Astrocyte (in vitro differentiated cells and primary cell): ENCODE measurements at regions not wholly inside any gene's neighbourhood (a gene's known extent, or its start where the extent isn't known, plus 50 kb on each side); places are given as distances from the start of the nearest gene placed in this dataset.

Source experiments
- DNase-seq: peaks from one replicate; pipeline ENCODE4 v3.0.0-alpha.2; 2010; ENCODE audit warnings: low read depth
- FAIRE-seq: peaks from 2 replicates; lab custom pipeline; 2011; peaks lifted over from hg19 to GRCh38; lab: Jason Lieb, UNC
- H2AFZ ChIP-seq: 2 replicates; pipeline ENCODE4 v1.6.0; 2012; ENCODE audit warnings: low read depth, low read length, inconsistent platforms
- H3K27ac ChIP-seq: 2 replicates; pipeline ENCODE4 v1.5.1; 2011; ENCODE audit warnings: low read depth, low read length, inconsistent platforms
- H3K27me3 ChIP-seq: 2 replicates; pipeline ENCODE4 v1.6.0; 2011; ENCODE audit warnings: low read length, inconsistent platforms; ENCODE audit not compliant: insufficient read depth
- H3K36me3 ChIP-seq: 2 replicates; pipeline ENCODE4 v1.5.1; 2011; ENCODE audit warnings: low read length, inconsistent platforms; ENCODE audit not compliant: insufficient read depth
- H3K4me1 ChIP-seq: 2 replicates; pipeline ENCODE4 v1.5.1; 2011; ENCODE audit warnings: low read length, inconsistent platforms; ENCODE audit not compliant: insufficient read depth
- H3K4me2 ChIP-seq: 2 replicates; pipeline ENCODE4 v1.6.0; 2012; ENCODE audit warnings: low read length, inconsistent platforms
- H3K4me3 ChIP-seq: 2 replicates; pipeline ENCODE4 v1.5.1; 2011; ENCODE audit warnings: low read depth, mild to moderate bottlenecking, low read length, inconsistent platforms; ENCODE audit not compliant: insufficient read depth
- H3K79me2 ChIP-seq: 2 replicates; pipeline ENCODE4 v1.6.0; 2012; ENCODE audit warnings: mild to moderate bottlenecking, low read length, inconsistent platforms; ENCODE audit not compliant: insufficient read depth
- H3K9ac ChIP-seq: 2 replicates; pipeline ENCODE4 v1.6.0; 2012; ENCODE audit warnings: mild to moderate bottlenecking, low read length, inconsistent platforms
- H3K9me3 ChIP-seq: 2 replicates; pipeline ENCODE4 v1.5.1; 2012; ENCODE audit warnings: low read depth, mild to moderate bottlenecking, low read length, inconsistent platforms; ENCODE audit not compliant: insufficient read depth
- H4K20me1 ChIP-seq: 2 replicates; pipeline ENCODE4 v1.6.0; 2012; ENCODE audit warnings: low read length, inconsistent platforms; ENCODE audit not compliant: insufficient read depth
- H3K27ac Mint-ChIP-seq: one replicate; pipeline ENCODE4 v1.8.0; 2021; ENCODE audit warnings: mild to moderate bottlenecking, mixed read lengths; ENCODE audit not compliant: unreplicated experiment
- H3K27me3 Mint-ChIP-seq: one replicate; pipeline ENCODE4 v1.8.0; 2021; ENCODE audit warnings: low read depth, mixed read lengths; ENCODE audit not compliant: unreplicated experiment
- H3K36me3 Mint-ChIP-seq: one replicate; pipeline ENCODE4 v1.8.0; 2021; ENCODE audit warnings: low read depth, mixed read lengths; ENCODE audit not compliant: unreplicated experiment
- H3K4me1 Mint-ChIP-seq: one replicate; pipeline ENCODE4 v1.8.0; 2021; ENCODE audit warnings: low read depth, mixed read lengths; ENCODE audit not compliant: unreplicated experiment
- H3K4me3 Mint-ChIP-seq: one replicate; pipeline ENCODE4 v1.8.0; 2021; ENCODE audit warnings: mild to moderate bottlenecking, moderate library complexity, mixed read lengths; ENCODE audit not compliant: unreplicated experiment
- H3K9me3 Mint-ChIP-seq: one replicate; pipeline ENCODE4 v1.8.0; 2021; ENCODE audit warnings: mild to moderate bottlenecking, mixed read lengths; ENCODE audit not compliant: unreplicated experiment
- CTCF ChIP-seq: IDR thresholded peaks from 2 replicates; pipeline ENCODE4 v1.5.1; 2011; ENCODE audit warnings: low read depth, mild to moderate bottlenecking, inconsistent platforms, low read length, moderate library complexity; ENCODE audit not compliant: insufficient read depth
- EZH2 ChIP-seq: IDR thresholded peaks from 2 replicates; pipeline ENCODE4 v1.6.1; 2012; ENCODE audit warnings: mild to moderate bottlenecking, low read length, inconsistent platforms; ENCODE audit not compliant: insufficient read depth

- Mint-ChIP-seq H3K4me1 (no peaks in the 10 kb centered on the region), H3K4me3 (no peak overlapping the region), H3K27ac (no peak overlapping the region), H3K36me3 (peaks cover 1% of the 10 kb centered on the region), H3K27me3 (peaks cover 47% of the 10 kb centered on the region), H3K9me3 (no peaks in the 10 kb centered on the region)
- Histone ChIP-seq H3K27me3 (no peaks in the 10 kb centered on the region), H3K79me2 (no peaks in the 10 kb centered on the region), H3K36me3 (no peaks in the 10 kb centered on the region), H3K27ac (no peak overlapping the region), H3K4me1 (no peaks in the 10 kb centered on the region), H2AFZ (no peak overlapping the region), H3K9me3 (no peaks in the 10 kb centered on the region), H3K4me2 (no peak overlapping the region), H4K20me1 (no peaks in the 10 kb centered on the region), H3K9ac (no peak overlapping the region), H3K4me3 (no peak overlapping the region)
- FAIRE-seq (no peak), DNase-seq (no peak)
- TF ChIP-seq CTCF = no peak
- TF ChIP-seq EZH2 = no peak
Measured at GRCh38 chr22:22776121-22776520, 111.5 kb upstream of the IGLL5 start.

GRCh38 chr22:22779213-22779612 is 108.4 kb upstream of the IGLL5 start:
- H3K27me3 Mint-ChIP-seq = peaks cover 35% of the 10 kb centered on the region
- no peak for DNase-seq
- TF ChIP-seq EZH2 (no peak), CTCF (no peak)
- H2AFZ ChIP-seq = no peak overlapping the region
- H3K4me3 ChIP-seq = no peak overlapping the region
- peaks cover 4% of the 10 kb centered on the region for H3K27me3 ChIP-seq
- H3K27ac ChIP-seq = no peak overlapping the region
- no peaks in the 10 kb centered on the region for H3K9me3 ChIP-seq
- no peak overlapping the region for H3K4me2 ChIP-seq
- H3K9me3 Mint-ChIP-seq = no peaks in the 10 kb centered on the region
- no peaks in the 10 kb centered on the region for H3K36me3 ChIP-seq
- no peak overlapping the region for H3K9ac ChIP-seq
- no peaks in the 10 kb centered on the region for H3K79me2 ChIP-seq
- H3K4me1 Mint-ChIP-seq = no peaks in the 10 kb centered on the region
- no peak overlapping the region for H3K4me3 Mint-ChIP-seq
- no peaks in the 10 kb centered on the region for H3K4me1 ChIP-seq
- no peak overlapping the region for H3K27ac Mint-ChIP-seq
- FAIRE-seq = no peak
- H3K36me3 Mint-ChIP-seq = no peaks in the 10 kb centered on the region
- no peaks in the 10 kb centered on the region for H4K20me1 ChIP-seq

GRCh38 chr22:22783575-22783974 is 104.0 kb upstream of the IGLL5 start:
- Mint-ChIP-seq H3K27me3 (peaks cover 35% of the 10 kb centered on the region), H3K27ac (no peak overlapping the region), H3K4me1 (no peaks in the 10 kb centered on the region), H3K9me3 (no peaks in the 10 kb centered on the region), H3K4me3 (no peak overlapping the region), H3K36me3 (no peaks in the 10 kb centered on the region)
- Histone ChIP-seq H3K27ac (no peak overlapping the region), H4K20me1 (no peaks in the 10 kb centered on the region), H2AFZ (no peak overlapping the region), H3K9me3 (no peaks in the 10 kb centered on the region), H3K9ac (no peak overlapping the region), H3K79me2 (no peaks in the 10 kb centered on the region), H3K4me2 (no peak overlapping the region), H3K4me3 (no peak overlapping the region), H3K36me3 (no peaks in the 10 kb centered on the region), H3K27me3 (peaks cover 9% of the 10 kb centered on the region), H3K4me1 (no peaks in the 10 kb centered on the region)
- DNase-seq (no peak), FAIRE-seq (no peak)
- TF ChIP-seq EZH2 (no peak), CTCF (no peak)
